ENCODE measurements at regions not wholly inside any gene's neighbourhood (a gene's known extent, or its start where the extent isn't known, plus 50 kb on each side); places are given as distances from the start of the nearest gene placed in this dataset.

DNA sequence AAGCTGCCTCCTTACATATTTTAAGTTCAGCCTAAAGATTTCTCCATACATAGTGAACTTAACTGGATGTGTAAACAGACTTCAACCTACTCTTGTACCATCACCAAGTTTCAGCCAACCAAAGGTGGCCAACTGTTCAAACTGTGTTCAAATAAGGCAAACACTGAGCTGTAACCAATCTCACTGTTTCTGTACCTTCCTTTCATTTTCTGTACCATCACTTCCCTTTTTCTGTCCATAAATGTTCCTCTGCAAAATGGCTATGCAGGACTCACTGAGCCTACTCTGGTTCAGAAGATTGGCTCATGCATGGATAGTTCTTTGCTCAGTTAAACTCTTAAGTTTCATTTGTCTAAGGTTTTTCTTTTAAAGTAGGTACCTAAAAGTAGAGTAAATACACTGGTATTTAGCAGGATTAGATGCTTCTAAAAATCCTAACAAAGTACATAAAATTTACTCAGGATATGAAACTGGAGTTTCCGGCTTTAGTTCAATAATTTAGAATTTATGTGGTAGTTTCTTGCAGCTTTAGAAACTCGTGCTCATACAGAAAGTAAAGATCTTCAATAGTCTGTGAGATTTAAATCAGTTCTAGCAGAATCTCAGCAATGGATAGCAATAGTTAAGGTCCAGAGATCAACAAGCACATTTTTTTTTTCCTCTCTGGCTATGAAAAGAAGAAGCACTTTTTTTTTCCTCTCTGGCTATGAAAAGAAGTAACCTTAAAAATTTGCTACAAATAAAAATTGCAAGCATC is 282.0 kb upstream of the PPFIA2 start:
- no peak for DNase-seq (ENCODE audit: low spot score)

DNA sequence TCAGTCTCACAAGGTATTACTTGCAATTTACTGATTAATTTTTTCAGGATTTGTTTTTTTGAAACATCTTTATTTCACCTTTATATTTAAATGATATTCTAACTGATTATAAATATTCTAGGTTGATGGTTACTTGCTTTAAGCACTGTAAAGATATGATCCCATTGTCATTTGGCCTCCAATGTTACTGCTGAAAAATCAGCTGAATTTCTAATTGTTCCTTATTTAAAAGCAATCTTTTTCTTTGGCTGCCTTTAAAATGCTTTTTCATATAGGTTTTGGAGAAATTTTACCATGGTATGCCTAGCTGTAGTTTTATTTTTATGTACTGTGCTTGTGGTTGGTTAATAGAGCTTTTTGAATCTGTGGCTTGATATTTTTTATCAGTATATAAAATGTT is 275.6 kb upstream of the PPFIA2 start:
- DNase-seq (ENCODE audit: low spot score), result no peak

DNA sequence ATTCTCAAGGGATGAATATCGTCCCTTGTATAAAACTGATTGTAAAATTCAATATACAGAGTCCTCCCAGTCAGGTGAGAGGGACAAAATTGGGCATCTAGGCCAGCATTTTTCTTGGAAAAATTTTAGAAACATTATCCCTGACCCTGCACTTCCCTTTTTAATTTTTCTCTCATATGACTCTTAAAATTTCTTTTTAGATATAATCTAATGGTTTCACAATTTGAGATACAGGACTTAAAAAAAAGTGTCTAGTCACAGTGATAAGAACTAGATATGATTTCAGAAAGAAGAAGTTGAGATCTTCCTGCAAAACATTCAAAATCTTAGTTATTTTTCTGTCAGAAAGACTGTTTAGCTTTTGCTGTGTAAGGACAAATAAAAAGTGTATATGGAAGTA is 270.8 kb upstream of the PPFIA2 start:
- DNase-seq (ENCODE audit: low spot score), result no peak

DNA sequence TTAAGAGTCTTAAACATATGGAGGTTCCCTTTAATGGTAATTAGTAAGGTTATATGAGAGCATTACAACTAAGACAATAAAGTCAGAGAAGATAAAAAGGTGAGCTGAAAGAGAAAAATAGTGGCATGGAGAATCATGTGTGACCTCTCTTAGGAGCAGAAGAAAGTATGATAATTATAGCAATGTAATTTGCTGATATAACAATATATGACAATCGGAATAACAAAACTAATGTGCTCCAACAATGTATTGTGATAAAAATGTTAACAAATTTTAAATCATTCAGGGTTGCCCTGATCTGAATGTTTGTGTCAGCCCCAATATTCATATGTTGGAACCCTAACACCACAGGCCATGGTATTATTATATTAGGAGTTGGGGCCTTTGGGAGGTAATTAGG is 269.6 kb upstream of the PPFIA2 start:
- DNase-seq (ENCODE audit: low spot score), result no peak

DNA sequence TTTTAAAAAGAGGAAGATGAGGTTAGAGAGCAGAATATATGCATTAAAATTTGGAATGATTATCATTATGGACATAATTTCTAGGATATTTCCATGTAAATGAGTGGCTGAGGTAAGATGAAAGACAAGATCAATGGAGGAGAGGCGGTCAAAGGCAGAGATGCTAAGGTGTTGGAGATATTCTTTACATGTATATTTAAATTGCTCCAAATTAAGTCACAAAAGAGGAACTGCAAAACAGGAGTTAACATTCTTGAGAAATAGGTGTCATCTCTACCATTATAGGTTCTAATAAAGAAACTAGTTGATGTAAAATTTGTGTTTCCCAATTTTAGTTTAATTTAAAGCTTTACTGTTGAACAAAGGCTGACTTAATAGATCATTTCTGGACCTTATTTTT is 268.5 kb upstream of the PPFIA2 start:
- DNase-seq (ENCODE audit: low spot score), result no peak

DNA sequence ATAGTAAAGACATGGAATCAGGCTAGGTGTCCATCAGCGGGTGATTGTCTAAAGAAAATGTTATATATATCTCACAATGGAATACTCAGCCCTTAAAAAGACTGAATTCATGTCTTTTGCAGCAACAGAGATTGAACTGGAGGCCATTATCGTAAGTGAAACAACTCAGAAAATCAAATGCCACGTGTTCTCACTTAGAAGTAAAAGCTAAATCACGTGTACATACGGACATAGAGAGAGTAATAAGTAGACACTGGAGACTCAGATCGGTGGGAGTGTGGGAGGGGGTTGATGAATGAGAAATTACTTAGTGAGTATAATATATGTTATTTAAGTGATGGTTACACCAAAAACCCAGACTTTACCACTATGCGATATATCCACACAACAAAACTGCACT is 266.3 kb upstream of the PPFIA2 start:
- DNase-seq (ENCODE audit: low spot score), result no peak

DNA sequence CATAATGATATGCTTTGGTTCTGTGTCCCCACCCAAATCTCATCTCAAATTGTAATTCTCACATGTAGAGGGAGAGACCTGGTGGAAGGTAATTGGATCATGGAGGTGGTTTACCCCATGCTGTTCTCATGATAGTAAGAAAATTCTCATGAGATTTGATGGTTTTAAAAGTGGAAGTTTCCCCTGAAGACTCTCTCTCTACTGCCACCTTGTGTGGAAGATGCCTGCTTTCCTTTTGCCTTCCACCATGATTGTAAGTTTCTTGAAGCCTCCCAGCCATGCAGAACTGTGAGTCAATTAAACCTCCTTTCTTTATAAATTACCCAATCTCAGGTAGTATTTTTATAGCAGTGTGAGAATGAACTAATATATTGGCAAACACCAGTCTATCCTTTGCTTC is 260.4 kb upstream of the PPFIA2 start:
- DNase-seq (ENCODE audit: low spot score), result no peak

DNA sequence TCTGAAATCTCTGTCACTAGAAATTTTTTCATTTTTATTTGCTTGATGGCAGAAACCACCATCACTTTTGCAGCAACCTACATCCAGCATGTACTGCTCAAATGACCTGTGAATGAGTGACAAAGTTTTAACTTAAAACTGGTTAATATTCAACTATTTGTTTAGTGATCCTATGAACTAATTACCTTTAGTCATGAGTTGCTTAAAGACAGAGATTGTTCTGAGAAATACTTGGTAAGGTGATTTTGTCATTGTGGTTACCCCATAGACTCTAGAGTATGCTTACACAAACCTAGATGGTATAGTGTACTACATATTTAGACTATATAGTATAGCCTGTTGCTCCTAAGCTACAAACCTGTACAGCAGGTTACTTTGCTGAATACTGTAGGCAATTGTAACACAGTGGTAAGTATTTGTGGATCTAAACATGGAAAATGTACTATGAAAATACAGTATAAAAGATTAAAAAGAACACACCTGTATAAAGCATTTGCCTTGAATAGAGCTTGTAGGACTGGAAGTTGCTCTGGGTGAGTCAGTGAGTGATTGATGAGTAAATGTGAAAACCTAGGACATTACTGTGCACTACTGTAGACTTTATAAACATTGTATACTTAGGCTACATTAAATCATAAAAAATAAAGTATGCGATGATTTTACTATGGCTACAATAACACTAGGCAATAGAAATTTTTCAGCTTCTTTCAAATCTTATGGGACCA is 256.6 kb upstream of the PPFIA2 start:
- DNase-seq (ENCODE audit: low spot score), result no peak

DNA sequence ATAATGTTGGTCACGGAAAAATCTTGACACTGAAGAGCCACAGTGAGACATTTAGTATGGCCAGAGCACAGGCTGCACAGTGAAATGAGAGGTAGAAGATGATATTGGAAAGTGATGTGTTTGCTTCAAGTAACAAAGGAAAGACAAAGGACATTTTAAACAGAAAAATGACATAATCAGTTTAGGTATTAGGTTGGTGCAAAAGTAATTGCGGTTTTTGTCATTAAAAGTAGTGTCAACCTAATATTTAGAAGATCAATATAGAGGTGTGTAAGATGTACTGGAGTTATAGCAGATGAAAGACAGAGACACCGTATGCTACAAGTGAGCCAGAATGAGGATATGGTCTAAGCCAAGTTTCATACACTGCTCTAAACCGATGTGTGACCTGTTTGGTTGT is 253.0 kb upstream of the PPFIA2 start:
- no peak for DNase-seq (ENCODE audit: low spot score)

DNA sequence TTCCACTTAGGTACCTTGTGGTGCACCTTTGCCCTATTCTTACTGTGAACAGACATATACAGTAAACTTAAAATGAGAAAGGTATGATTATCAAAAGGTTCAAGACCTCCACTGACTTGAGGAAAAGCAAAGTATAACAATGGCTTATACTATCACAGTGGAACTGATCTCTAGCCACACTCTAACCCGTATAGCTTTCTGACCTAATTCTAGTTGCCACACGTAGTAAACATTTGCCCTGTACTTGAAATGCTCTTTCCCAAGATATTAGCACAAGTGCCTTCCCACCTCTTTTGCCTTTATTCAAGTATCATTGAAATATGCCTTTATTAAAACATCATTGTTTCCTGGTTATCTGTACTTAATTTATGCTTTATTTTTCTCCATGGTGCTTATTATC is 250.4 kb upstream of the PPFIA2 start:
- DNase-seq (ENCODE audit: low spot score), result no peak

DNA sequence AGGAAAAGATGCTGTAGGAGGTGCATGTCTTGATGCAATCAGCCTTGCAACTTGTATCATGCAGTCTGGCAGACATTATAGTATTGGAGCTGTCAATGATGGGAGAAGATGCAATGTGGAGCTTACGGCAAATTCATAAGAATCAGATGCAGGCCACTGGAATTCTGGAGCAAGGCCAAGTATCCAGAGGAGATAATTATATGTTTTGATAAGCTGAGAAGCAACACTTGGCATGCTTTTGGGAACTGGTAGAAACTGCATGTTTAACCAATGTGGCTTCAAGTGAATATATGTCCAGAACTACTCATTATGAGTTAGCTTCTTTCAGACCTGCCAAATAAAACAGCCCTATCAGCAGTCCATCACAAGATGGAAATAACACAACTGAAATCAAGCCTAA is 249.1 kb upstream of the PPFIA2 start:
- no peak for DNase-seq (ENCODE audit: low spot score)

DNA sequence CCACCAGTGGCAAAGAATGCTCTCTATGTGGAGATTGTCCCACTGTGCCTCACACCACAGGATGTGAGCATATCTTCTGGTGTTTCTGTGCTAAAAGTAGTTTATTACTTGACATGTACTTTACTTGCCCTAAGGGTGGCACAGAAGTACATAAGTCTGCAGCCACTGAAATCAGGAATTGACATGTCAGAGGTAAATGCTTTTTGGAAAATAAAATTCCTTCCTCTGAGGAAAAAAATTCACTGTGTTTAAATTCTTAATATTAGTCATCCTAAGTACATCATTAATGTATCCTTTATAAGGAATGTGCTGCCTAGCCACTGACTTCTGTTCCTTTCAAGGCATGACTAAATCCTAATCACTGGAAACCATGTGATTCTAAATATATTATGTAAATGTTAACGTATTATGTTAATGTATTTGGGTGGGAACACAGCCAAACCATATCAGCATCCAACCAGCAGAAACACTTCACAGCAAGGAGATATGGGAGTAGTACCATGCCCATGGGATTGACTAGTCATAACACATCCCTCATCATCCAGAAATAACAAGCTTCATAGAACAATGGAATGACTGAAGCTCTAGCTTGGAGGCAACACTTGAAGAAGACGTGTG is 239.7 kb upstream of the PPFIA2 start:
- DNase-seq (ENCODE audit: low spot score), result no peak

DNA sequence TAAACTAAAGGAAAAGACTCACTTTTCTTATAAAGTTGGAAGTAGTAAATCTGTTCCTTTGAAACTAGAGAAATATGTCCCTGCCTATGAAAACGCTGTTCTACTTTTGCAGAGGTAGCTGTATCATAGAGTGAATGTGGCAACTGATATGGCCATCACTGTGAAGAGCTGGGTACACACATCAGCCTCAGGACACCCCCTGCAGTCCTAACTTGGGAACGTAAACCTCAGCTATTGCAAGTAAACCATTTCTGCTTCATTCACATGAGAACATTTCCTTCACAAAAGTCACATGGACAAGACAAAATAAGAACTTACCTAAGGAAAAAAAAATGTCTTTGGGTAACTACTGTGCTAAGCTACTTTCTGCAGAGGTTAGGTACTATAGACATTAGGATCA is 233.3 kb upstream of the PPFIA2 start:
- DNase-seq (ENCODE audit: low spot score), result no peak

DNA sequence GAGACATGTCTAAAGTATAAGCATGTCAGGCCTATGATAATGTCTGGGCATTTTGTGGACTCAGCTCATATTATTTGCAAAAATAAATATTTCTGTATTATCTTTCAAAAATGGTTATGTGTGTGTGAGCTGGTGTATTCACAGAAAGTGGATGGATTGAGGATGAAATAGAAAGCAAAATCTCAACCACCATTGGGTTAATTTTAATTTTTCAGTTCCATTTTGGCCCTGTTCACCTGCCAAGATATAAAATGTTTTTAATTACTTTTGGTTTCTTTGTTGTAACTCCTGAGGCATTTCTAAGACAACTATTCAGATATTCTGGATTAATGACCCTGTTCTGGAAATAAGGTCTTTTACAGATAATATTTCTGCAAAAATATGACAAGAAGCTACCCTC is 232.7 kb upstream of the PPFIA2 start:
- DNase-seq (ENCODE audit: low spot score), result no peak

DNA sequence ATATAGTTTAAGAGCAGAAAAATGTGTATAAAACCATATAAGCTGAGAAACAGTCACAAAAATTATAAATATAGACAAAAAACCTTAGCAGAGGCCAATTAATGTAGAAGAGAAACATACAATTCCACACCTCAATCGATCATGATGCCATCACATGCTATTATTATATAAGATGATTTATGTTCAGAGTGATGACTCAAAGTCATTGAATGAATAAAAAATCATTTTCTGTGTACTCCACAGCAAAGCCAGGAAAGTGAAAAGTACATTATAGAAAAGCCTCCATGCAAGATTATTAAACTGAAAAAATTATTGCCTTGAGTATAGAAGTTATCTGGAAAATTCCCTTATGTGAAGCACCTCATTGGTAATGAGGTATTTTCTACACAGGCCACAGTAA is 229.2 kb upstream of the PPFIA2 start:
- DNase-seq (ENCODE audit: low spot score), result no peak

DNA sequence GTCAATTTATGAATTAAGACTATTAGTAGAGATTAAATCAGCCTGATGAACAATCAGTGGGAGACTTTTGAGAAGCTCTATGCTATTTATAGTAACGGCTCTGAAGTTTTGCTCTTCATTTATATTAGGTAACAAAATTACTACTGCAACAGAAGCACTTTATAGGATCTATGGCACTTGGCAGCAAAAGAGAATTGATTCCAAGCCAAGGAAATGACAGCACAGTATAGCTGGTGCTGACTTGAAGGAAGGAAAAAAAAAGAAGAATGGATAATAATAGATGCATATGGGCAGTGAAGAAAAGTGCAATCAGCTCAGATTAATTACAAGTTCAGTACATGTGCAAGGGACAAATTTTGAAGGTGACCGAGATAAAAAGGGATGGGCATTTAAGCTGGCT is 228.2 kb upstream of the PPFIA2 start:
- no peak for DNase-seq (ENCODE audit: low spot score)

DNA sequence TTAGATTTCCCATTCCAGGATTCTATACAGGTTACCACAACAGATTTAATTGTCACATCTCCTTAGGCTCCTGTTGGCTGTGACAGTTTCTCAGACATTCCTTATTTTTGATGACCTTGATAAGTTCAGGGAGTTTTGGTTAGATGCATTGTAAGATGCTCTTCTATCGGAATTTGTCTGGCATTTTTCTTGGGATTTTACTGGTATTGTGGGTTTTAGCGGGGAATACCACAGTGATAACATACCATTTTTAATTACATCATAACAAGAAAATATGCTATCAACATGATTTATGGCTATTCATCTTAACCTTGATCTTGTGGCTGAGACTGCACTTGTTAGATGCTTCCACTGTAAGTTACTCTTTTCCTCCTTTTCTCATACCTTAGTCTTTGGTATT is 217.5 kb upstream of the PPFIA2 start:
- DNase-seq (ENCODE audit: low spot score), result no peak

DNA sequence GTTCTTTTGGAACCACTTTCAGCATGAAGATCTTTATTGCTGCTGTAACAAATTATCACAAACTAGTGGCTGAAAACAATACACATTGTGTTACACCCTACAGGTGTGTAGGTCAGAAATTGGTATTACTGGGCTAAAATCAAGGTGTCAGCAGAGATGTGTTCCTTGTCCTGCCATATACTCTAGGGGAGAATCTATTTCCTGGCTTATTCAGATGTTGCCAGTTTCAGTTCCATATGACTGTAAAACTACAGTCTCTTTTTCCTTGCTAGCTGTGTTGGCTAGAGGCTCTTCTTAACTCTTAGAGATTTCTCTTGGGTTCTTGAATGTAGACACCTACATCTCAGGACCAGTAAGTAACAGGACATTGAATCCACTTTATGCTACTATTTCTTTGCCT is 215.6 kb upstream of the PPFIA2 start:
- DNase-seq (ENCODE audit: low spot score), result no peak

DNA sequence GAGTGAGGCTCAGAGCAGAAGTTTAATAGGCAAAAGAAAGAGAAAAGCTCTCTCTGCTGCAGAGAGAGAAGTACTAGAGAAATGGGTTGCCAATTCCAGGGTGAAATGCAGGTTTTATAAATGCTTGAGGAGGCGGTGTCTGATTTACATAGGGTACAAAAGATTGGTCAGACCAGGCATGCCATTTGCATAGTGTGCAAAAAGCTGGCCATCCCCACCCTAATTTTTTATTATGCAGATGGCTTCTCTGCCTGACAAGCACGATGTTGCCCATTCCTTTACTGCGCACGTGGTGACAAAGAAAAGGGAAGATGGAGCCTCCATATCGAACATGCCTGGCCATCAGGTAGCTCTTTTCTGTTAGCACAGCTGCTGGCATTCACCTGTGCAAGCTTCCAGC is 209.3 kb upstream of the PPFIA2 start:
- DNase-seq (ENCODE audit: low spot score), result no peak

DNA sequence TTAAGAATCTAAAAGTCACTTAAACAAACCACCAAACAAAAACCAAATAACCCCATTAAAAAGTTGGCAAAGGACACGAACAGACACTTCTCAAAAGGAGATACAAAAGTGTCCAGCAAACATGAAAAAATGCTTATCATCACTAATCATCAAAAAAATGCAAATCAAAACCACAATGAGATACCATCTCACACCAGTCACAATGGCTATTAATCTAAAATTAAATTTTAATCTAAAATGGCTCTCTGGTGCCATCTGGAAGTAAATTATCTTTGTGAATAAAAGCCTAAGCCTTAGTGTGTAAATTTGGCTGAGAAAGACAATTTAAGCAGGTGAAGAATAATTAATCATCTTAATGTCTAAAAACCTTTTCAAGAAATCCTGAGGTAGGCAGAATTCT is 204.5 kb upstream of the PPFIA2 start:
- no peak for DNase-seq (ENCODE audit: low spot score)

DNA sequence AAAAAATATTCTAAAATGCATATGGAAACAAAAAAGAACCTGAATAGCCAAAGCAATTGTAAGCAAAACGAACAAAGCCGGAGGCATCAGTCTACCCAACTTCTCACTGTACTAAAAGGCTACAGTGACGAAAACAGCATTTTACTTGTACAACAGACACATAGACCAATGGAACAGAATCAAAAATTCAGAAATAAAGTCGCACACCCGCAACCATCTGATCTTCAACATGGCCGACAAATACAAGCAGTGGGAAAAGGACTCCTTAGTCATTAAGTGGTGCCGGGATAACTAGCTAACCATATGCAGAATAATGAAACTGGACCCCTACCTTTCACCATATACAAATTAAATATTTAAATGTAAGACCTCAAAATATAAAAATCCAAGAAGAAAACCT is 203.9 kb upstream of the PPFIA2 start:
- DNase-seq (ENCODE audit: low spot score), result no peak

DNA sequence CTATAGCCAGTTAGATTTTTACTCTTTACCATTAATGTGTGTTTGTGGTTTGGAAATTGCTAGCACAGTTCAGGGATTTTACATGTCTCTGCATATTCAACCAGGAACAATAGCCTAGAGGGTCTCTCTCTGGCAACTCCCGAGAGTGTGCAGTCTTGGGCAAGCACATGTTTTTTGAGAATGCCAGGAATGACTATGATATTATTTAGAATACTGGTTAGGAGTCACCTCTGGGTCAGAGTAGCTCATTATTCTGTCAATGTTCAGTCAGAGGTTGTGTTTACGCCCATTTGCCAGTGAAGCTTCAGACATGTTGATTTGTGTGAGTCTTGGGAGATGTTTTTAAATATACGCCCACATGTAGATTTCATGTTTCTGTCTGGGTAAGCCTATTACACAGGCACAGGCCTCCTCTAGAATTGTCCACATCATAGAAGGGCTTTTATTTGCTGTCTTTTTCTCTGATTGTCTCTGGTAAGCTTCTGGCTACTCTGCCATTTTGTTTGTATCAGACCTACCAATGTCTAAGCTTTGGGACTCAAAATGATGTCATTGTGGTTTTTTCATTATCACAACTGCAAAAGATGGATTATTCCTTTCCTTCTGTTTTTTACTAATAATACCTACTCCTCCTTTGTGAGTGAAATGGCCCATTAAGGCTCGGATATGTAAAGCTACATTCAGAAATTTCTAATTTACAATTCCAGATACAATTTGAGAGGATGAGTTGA is 203.1 kb upstream of the PPFIA2 start:
- DNase-seq (ENCODE audit: low spot score), result no peak

DNA sequence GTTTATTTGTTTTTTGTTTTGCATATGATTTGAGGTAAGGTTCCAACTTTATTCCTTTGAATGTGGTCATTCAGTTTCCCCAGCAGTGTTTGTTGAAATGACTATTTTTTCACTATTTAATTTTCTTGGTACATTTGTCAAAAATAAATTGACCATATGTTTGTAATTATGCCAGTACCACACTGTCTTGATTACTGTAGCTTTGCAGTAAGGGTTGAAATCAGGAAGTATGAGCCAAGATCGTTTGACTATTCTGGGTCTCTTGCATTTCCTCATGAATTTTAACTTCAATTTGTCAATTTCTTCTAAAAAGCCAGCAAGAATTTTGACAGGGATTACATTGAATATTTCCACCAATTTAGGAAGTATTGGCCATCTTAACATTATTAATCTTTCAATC is 199.3 kb upstream of the PPFIA2 start:
- no peak for DNase-seq (ENCODE audit: low spot score)
